ENCODE measurements at regions not wholly inside any gene's neighbourhood (a gene's known extent, or its start where the extent isn't known, plus 50 kb on each side); places are given as distances from the start of the nearest gene placed in this dataset.

DNA sequence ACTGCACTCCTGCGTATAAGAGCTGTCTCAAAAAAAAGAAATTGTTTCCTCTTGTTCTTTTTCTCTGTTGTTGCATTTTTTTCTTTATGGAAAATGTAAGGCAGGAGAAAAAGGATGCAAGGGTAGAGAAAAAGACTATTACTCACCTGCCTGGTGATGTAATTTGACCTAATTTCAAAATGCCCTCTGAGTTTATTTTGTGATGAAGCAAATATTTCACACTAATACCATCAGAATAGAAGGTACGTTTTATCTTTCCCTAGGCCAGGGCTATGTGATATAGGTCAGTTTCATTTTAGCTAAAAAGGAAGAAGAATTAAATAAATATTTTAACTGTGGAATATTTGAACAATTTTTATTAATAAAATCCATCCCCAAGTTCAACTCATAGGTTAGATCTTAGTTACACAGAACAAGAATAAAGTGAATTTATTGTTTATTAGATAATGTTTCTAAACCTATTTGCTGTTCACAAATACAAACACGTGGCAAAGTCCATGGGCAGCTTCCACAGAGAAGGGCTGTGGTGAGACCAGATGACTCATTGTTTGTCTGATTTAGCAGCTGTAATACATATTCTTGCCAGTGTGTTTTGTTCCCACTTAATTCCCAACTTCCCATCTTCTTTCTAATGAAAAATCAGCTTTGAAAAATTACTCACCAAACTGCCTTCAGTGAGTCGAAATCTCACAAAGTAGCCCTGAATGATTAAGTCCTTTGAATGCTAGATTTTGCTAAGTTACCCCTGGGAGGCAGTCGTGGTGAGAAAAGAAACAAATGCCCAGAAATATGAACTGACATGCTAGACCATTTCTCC, 52.8 kb upstream of the CCDC112 start:
- DNase-seq (ENCODE audit: extremely low spot score, insufficient read length, low read depth): no peak

DNA sequence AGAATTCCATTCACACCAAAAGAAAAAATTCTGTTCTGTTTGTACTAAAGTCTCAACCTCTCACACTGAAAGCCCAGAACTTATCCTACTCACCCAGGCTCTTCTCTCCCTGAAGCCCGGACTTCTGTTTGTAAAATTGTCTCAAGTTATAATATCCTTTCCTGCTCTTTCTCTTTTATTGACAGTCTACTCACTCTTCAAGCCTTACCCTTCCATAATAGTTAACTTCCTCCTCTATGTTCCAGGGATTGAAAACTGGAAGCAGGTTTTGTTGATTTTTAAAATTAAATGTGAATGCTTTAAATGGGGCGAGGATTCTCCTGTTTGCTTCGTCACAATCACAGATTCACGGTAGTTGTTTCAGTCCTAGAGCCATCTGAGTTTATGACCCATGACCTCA, 51.7 kb upstream of the CCDC112 start:
- no peak for FAIRE-seq
- DNase-seq (ENCODE audit: extremely low spot score, insufficient read length, low read depth): no peak

More for the DNA sequence above, 52.8 kb upstream of the CCDC112 start:
- FAIRE-seq: no peak
